ENCODE measurements at regions not wholly inside any gene's neighbourhood (a gene's known extent, or its start where the extent isn't known, plus 50 kb on each side); places are given as distances from the start of the nearest gene placed in this dataset.

- intact Hi-C loops (cut with DNase I; ENCODE audit: low total_unique reads) = no loop called here
- Histone ChIP-seq H3K9me3 (no peaks in the 10 kb centered on the region), H3K4me3 (no peak overlapping the region), H3K27me3 (no peaks in the 10 kb centered on the region), H3K4me1 (no peaks in the 10 kb centered on the region), H3K27ac (no peak overlapping the region), H3K36me3 (no peaks in the 10 kb centered on the region)
- ATAC-seq = no peak
- TF ChIP-seq CTCF (IDR thresholded peaks at IDR 0.05 in 4 of 5, conservative IDR thresholded peaks at IDR 0.05 in 1 of 5) (no peak), POLR2A (IDR thresholded peaks at IDR 0.05) (no peak)
- DNase-seq = no peak
- in situ Hi-C loops (cut with MboI; ENCODE audit: low sequenced_read_pairs in 4 of 4) = no loop called here
Observed at GRCh38 chr5:123830575-123830974, 318.6 kb downstream of the CSNK1G3 start.

DNA sequence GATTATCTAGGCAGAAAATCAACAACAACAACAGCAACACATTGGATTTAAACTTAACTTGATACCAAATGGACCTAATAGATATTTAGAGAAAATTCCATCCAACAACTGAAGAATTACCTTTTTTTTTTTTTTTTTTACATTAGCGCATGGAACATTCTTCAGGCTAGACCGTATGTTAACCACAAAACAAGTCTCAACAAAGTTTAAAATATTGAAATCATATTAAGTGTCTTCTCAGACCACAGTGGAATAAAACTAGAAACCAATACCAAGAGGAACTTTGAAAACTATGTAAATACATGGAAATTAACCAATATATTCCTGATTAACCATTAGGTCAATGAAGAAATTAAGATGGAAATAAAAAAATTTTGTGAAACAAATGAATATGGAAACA, 315.8 kb downstream of the CSNK1G3 start:
- in situ Hi-C loops (cut with MboI; ENCODE audit: low sequenced_read_pairs in 4 of 4) (no loop called here), intact Hi-C loops (cut with DNase I; ENCODE audit: low total_unique reads) (no loop called here)
- Histone ChIP-seq H3K27ac (no peak overlapping the region), H3K36me3 (no peaks in the 10 kb centered on the region), H3K27me3 (no peaks in the 10 kb centered on the region), H3K9me3 (no peaks in the 10 kb centered on the region), H3K4me1 (no peaks in the 10 kb centered on the region), H3K4me3 (no peak overlapping the region)
- no peak for DNase-seq
- no peak for ATAC-seq
- no peak for TF ChIP-seq POLR2A (IDR thresholded peaks at IDR 0.05)
- TF ChIP-seq CTCF (IDR thresholded peaks at IDR 0.05 in 4 of 5, conservative IDR thresholded peaks at IDR 0.05 in 1 of 5) = no peak

- TF ChIP-seq POLR2A (IDR thresholded peaks at IDR 0.05) (no peak), CTCF (IDR thresholded peaks at IDR 0.05 in 4 of 5, conservative IDR thresholded peaks at IDR 0.05 in 1 of 5) (no peak)
- no peak for ATAC-seq
- peaks cover 2 to 3% of the 10 kb centered on the region in 2 donors for H3K4me1 ChIP-seq
- no peak overlapping the region for H3K27ac ChIP-seq
- no peak for DNase-seq
- H3K36me3 ChIP-seq = no peaks in the 10 kb centered on the region
- in situ Hi-C loops (cut with MboI; ENCODE audit: low sequenced_read_pairs in 4 of 4) = no loop called here
- no peak overlapping the region for H3K4me3 ChIP-seq
- no peaks in the 10 kb centered on the region for H3K27me3 ChIP-seq
- H3K9me3 ChIP-seq = no peaks in the 10 kb centered on the region
- intact Hi-C loops (cut with DNase I; ENCODE audit: low total_unique reads) = no loop called here
Observed at GRCh38 chr5:123819833-123820232, 307.9 kb downstream of the CSNK1G3 start.

GRCh38 chr5:123819386-123819785, 307.4 kb downstream of the CSNK1G3 start:
- intact Hi-C loops (cut with DNase I; ENCODE audit: low total_unique reads) (no loop called here), in situ Hi-C loops (cut with MboI; ENCODE audit: low sequenced_read_pairs in 4 of 4) (no loop called here)
- H3K27ac ChIP-seq = no peak overlapping the region
- DNase-seq (no peak), ATAC-seq (no peak)
- H3K4me3 ChIP-seq = no peak overlapping the region
- peaks cover 6 to 7% of the 10 kb centered on the region in 2 donors for H3K4me1 ChIP-seq
- H3K27me3 ChIP-seq = no peaks in the 10 kb centered on the region
- TF ChIP-seq CTCF (IDR thresholded peaks at IDR 0.05 in 4 of 5, conservative IDR thresholded peaks at IDR 0.05 in 1 of 5) (no peak), POLR2A (IDR thresholded peaks at IDR 0.05) (no peak)
- H3K36me3 ChIP-seq = no peaks in the 10 kb centered on the region
- H3K9me3 ChIP-seq = no peaks in the 10 kb centered on the region

DNA sequence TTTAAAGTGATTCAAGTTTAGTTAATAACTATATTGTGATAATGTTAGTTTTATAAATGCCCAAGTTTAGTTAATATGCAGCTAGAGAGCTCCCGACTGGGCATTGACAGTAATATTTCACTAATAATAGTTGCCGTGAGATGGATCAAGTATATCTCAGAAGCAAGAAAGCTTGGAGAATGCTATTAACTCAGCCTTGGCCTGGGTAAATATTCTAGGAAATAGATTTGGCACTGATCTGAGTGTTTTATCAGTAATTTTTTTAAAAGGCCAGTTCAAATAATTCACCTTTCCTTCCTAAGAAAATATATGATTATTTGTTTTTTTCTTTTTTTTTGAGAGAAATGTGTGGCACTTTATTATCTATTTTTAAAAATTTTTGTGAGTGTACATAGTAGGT, 305.3 kb downstream of the CSNK1G3 start:
- Histone ChIP-seq H3K27ac (no peak overlapping the region), H3K4me1 (peaks cover 12% of the 10 kb centered on the region in 2 donors), H3K4me3 (no peak overlapping the region), H3K36me3 (no peaks in the 10 kb centered on the region), H3K9me3 (no peaks in the 10 kb centered on the region), H3K27me3 (no peaks in the 10 kb centered on the region)
- in situ Hi-C loops (cut with MboI; ENCODE audit: low sequenced_read_pairs in 4 of 4) (no loop called here), intact Hi-C loops (cut with DNase I; ENCODE audit: low total_unique reads) (no loop called here)
- ATAC-seq (no peak), DNase-seq (no peak)
- TF ChIP-seq POLR2A (IDR thresholded peaks at IDR 0.05) (no peak), CTCF (IDR thresholded peaks at IDR 0.05 in 4 of 5, conservative IDR thresholded peaks at IDR 0.05 in 1 of 5) (no peak)

Measured in gastrocnemius medialis (tissue), 4 donors.